PC-9 (cell line): ENCODE measurements at regions not wholly inside any gene's neighbourhood (a gene's known extent, or its start where the extent isn't known, plus 50 kb on each side); places are given as distances from the start of the nearest gene placed in this dataset.

Experiments used
- BruUV-seq: library from RNA; stranded (reverse); fragments of 400-500 nt; replicated peaks from 2 replicates; lab custom pipeline; 2021; lab: Mats Ljungman, UMichigan
- CTCF ChIA-PET: fragments of 300-600 bp; sonication (Branson Sonifier 250); formaldehyde crosslinking; loops from one replicate; lab custom pipeline; 2022; ENCODE audit warnings: antibody characterized with exemption; lab: Charles Lee
- POLR2A ChIA-PET: fragments of 300-600 bp; sonication (Branson Sonifier 250); formaldehyde crosslinking; loops from one replicate; lab custom pipeline; 2022; ENCODE audit warnings: antibody characterized with exemption; ENCODE audit not compliant: unreplicated experiment; lab: Charles Lee
- DNase-seq, 2 experiments: peaks; one replicate each; pipeline versions ENCODE4 v3.0.0 to v3.0.0-alpha.2; 2015 to 2022; ENCODE audit warnings: mixed read lengths in 1 of 2
- H2AFZ ChIP-seq: fragments of 200-600 bp; sonication (generic); 2 replicates; pipeline ENCODE4 v1.8.1; 2017; ENCODE audit warnings: antibody characterized with exemption
- H3F3A ChIP-seq: fragments of 200-600 bp; sonication (generic); 2 replicates; pipeline ENCODE4 v1.8.1; 2017; ENCODE audit warnings: antibody characterized with exemption, mild to moderate bottlenecking, low read depth; ENCODE audit not compliant: insufficient read depth
- H3K27ac ChIP-seq: fragments of 200-600 bp; sonication (generic); 2 replicates; pipeline ENCODE4 v1.6.1; 2016; ENCODE audit warnings: mixed run types
- H3K27me3 ChIP-seq: fragments of 200-600 bp; sonication (generic); 2 replicates; pipeline ENCODE4 v1.6.1; 2016; ENCODE audit warnings: low read depth, mixed run types; ENCODE audit not compliant: insufficient read depth
- H3K36me3 ChIP-seq: fragments of 200-600 bp; sonication (generic); 2 replicates; pipeline ENCODE4 v1.6.1; 2016; ENCODE audit warnings: low read depth, mixed run types
- H3K4me1 ChIP-seq: fragments of 200-600 bp; sonication (generic); replicated peaks from 2 replicates; pipeline ENCODE4 v1.6.1; 2016; ENCODE audit warnings: mixed run types; ENCODE audit not compliant: insufficient read depth
- H3K4me2 ChIP-seq: fragments of 200-600 bp; sonication (generic); 2 replicates; pipeline ENCODE4 v1.6.1; 2017; ENCODE audit warnings: mixed run types
- H3K4me3 ChIP-seq: fragments of 200-600 bp; sonication (generic); 2 replicates; pipeline ENCODE4 v1.6.1; 2016; ENCODE audit warnings: mixed run types
- H3K79me2 ChIP-seq: fragments of 200-600 bp; sonication (generic); 2 replicates; pipeline ENCODE4 v1.6.1; 2017; ENCODE audit warnings: low read depth, mixed run types
- H3K9me2 ChIP-seq: fragments of 200-600 bp; sonication (generic); 2 replicates; pipeline ENCODE4 v1.8.1; 2017; ENCODE audit warnings: mild to moderate bottlenecking; ENCODE audit not compliant: insufficient read depth
- H3K9me3 ChIP-seq: fragments of 200-600 bp; sonication (generic); 2 replicates; pipeline ENCODE4 v1.8.1; 2016; ENCODE audit warnings: low read depth; ENCODE audit not compliant: insufficient read depth
- H4K20me1 ChIP-seq: fragments of 200-600 bp; sonication (generic); 2 replicates; pipeline ENCODE4 v1.8.1; 2017; ENCODE audit not compliant: insufficient read depth
- CTCF ChIP-seq: fragments of 200-600 bp; sonication (generic); conservative IDR thresholded peaks from 2 replicates; pipeline ENCODE4 v1.6.1; 2017; ENCODE audit warnings: mixed run types, antibody characterized with exemption, mild to moderate bottlenecking, moderate library complexity
- EZH2 ChIP-seq: fragments of 200-600 bp; sonication (generic); IDR thresholded peaks from 2 replicates; pipeline ENCODE4 v1.8.0; 2017; ENCODE audit warnings: antibody characterized with exemption, low read depth
- intact Hi-C: fragments of 100-400 bp; cut with micrococcal nuclease; formaldehyde crosslinking; loops from one replicate; pipeline ENCODE4 v1.10.0; 2022; ENCODE audit not compliant: unreplicated experiment

- no peaks in the 10 kb centered on the region for H3K36me3 ChIP-seq
- intact Hi-C loops: no loop called here
- TF ChIP-seq EZH2 (no peak), CTCF (no peak)
- H3K4me3 ChIP-seq: no peak overlapping the region
- no peak for DNase-seq
- H3K9me2 ChIP-seq: no peaks in the 10 kb centered on the region
- no peaks in the 10 kb centered on the region for H4K20me1 ChIP-seq
- H3K27me3 ChIP-seq: no peaks in the 10 kb centered on the region
- CTCF ChIA-PET: no interaction called here
- H3K4me1 ChIP-seq: no peaks in the 10 kb centered on the region
- BruUV-seq: no TSS peak
- H3K27ac ChIP-seq: no peak overlapping the region
- H3K79me2 ChIP-seq: no peaks in the 10 kb centered on the region
- H3K9me3 ChIP-seq: no peaks in the 10 kb centered on the region
- H2AFZ ChIP-seq: no peak overlapping the region
- no peak overlapping the region for H3K4me2 ChIP-seq
- POLR2A ChIA-PET: no interaction called here
- no peaks in the 10 kb centered on the region for H3F3A ChIP-seq
These were observed 194.2 kb upstream of the NT5E start for GRCh38 chr6:85255661-85256060.

DNA sequence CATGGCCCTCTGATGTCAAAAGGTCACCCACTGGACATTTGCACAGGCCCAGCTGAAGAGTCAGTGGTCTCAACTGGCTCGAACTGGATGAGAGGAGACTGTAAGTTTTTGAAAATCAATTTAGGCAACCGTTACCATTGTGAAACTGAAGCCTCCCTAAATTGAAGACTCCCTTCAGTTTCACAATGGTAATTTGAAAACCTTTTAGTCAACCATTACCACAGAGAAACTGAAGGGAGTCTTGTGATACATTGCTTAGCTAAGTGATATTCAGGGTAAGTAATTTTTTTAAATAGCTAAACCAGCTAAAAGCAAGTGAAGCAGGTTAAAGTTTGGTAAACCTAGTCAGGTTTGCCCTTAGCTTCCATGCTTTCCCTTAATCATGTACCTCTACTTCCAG, 197.3 kb upstream of the NT5E start:
- intact Hi-C loops: no loop called here
- Histone ChIP-seq H3K4me3 (no peak overlapping the region), H3K4me1 (no peaks in the 10 kb centered on the region), H2AFZ (no peak overlapping the region), H3F3A (no peaks in the 10 kb centered on the region), H3K9me3 (no peaks in the 10 kb centered on the region), H3K79me2 (no peaks in the 10 kb centered on the region), H3K9me2 (no peaks in the 10 kb centered on the region), H3K27me3 (no peaks in the 10 kb centered on the region), H3K4me2 (no peak overlapping the region), H3K27ac (no peak overlapping the region), H4K20me1 (no peaks in the 10 kb centered on the region), H3K36me3 (no peaks in the 10 kb centered on the region)
- POLR2A ChIA-PET: no interaction called here
- no TSS peak for BruUV-seq
- TF ChIP-seq CTCF: no peak
- TF ChIP-seq EZH2: no peak
- DNase-seq: no peak
- CTCF ChIA-PET: no interaction called here

GRCh38 chr6:85252085-85252484, 197.8 kb upstream of the NT5E start:
- POLR2A ChIA-PET: no interaction called here
- CTCF ChIA-PET: no interaction called here
- Histone ChIP-seq H4K20me1 (no peaks in the 10 kb centered on the region), H3K27me3 (no peaks in the 10 kb centered on the region), H3K4me2 (no peak overlapping the region), H3F3A (no peaks in the 10 kb centered on the region), H3K4me3 (no peak overlapping the region), H3K9me2 (no peaks in the 10 kb centered on the region), H3K79me2 (no peaks in the 10 kb centered on the region), H3K36me3 (no peaks in the 10 kb centered on the region), H3K4me1 (no peaks in the 10 kb centered on the region), H3K9me3 (no peaks in the 10 kb centered on the region), H2AFZ (no peak overlapping the region), H3K27ac (no peak overlapping the region)
- no peak for DNase-seq
- no TSS peak for BruUV-seq
- intact Hi-C loops: no loop called here
- TF ChIP-seq EZH2: no peak
- TF ChIP-seq CTCF: no peak
